Transverse colon (tissue), 4 donors: ENCODE measurements at regions not wholly inside any gene's neighbourhood (a gene's known extent, or its start where the extent isn't known, plus 50 kb on each side); places are given as distances from the start of the nearest gene placed in this dataset.

ENCODE experiments used
- DNase-seq: peaks from one replicate; pipeline ENCODE4 v3.0.0-alpha.2; 2019
- H3K27ac ChIP-seq, 4 donors: fragments of 200-600 bp; sonication (generic); 2 replicates each; pipeline ENCODE4 v1.5.1; 2016 to 2018; ENCODE audit warnings: inconsistent platforms in 4 of 4
- H3K27me3 ChIP-seq: fragments of 200-600 bp; sonication (generic); 2 replicates; pipeline ENCODE4 v1.5.1; 2017; ENCODE audit warnings: inconsistent platforms
- H3K36me3 ChIP-seq, 4 donors: fragments of 200-600 bp; sonication (generic); 2 replicates each; pipeline ENCODE4 v1.5.1; 2017 to 2019; ENCODE audit warnings: inconsistent platforms in 4 of 4
- H3K4me1 ChIP-seq, 4 donors: fragments of 200-600 bp; sonication (generic); 2 replicates each; pipeline ENCODE4 v1.5.1; 2017 to 2020; ENCODE audit warnings: inconsistent platforms in 4 of 4
- H3K4me3 ChIP-seq, 4 donors: fragments of 200-600 bp; sonication (generic); 1 replicate in 1 of 4; 2 replicates in 3 of 4; pipeline versions ENCODE4 v1.5.1 to v1.6.1; 2017 to 2019; ENCODE audit warnings: inconsistent platforms in 4 of 4
- H3K9me3 ChIP-seq, 2 donors: fragments of 200-600 bp; sonication (generic); 2 replicates each; pipeline ENCODE4 v1.5.1; 2017 to 2019; ENCODE audit warnings: inconsistent platforms in 2 of 2
- CTCF ChIP-seq, 5 experiments: fragments of 200-600 bp in 3 of 5; fragments of 450-650 bp in 2 of 5; sonication (generic) in 3 of 5; IDR thresholded peaks; 1 replicate in 2 of 5; 2 replicates in 3 of 5; pipeline ENCODE4 v1.5.1; 2016 to 2017; ENCODE audit warnings: antibody characterized with exemption in 5 of 5, inconsistent platforms in 3 of 5, mild to moderate bottlenecking in 2 of 5, moderate library complexity in 1 of 5
- EP300 ChIP-seq: sonication (generic); formaldehyde crosslinking; IDR thresholded peaks from one replicate; pipeline ENCODE4 v1.6.1; 2017; ENCODE audit warnings: antibody characterized with exemption, low read depth
- POLR2A ChIP-seq: fragments of 450-650 bp; IDR thresholded peaks from one replicate; pipeline ENCODE4 v1.6.1; 2016; ENCODE audit warnings: antibody characterized with exemption, mild to moderate bottlenecking, moderate library complexity
- POLR2AphosphoS5 ChIP-seq, 3 donors: sonication (generic); formaldehyde crosslinking; IDR thresholded peaks; one replicate each; pipeline ENCODE4 v1.6.1; 2016; ENCODE audit warnings: antibody characterized with exemption in 3 of 3
- WGBS, 2 donors: methylation state at CpG; one replicate each; pipeline ENCODE4 v1.1.5; 2018; ENCODE audit warnings: low coverage in 1 of 2; 5-methylcytosine and 5-hydroxymethylcytosine counted together
- in situ Hi-C, 4 donors: fragments of 200-750 bp; cut with MboI; loops; one replicate each; pipeline versions ENCODE4 v1.15.0 to v1.15.1; 2017; ENCODE audit warnings: low sequenced_read_pairs in 3 of 4, low pct_ligation_motif_present in 1 of 4, low pct_unique_long_range_greater_than_20kb in 1 of 4
- intact Hi-C: fragments of 100-400 bp; cut with DNase I; formaldehyde crosslinking; loops from one replicate; pipeline ENCODE4 v1.15.1; 2023; ENCODE audit warnings: low total_unique reads

DNA sequence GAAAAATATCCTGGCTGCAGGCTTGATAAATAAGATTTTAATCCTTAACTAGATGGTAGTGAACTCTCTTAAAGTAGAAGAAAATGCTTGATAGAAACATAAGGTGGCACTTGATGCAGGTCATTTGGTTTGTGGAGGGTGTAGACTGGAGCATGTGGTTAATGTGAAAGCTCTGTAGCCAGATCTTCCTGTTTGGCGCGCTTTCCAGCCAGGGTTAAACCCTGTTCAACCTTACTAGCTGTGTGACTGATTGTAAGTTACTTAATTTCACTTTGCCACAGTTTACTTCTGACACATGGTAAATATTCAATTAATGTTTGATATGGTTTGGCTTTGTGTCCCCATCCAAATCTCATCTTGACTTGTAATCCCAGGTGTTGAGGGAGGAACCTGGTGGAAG is 394.0 kb downstream of the REEP3 start:
- Histone ChIP-seq H3K9me3 (no peaks in the 10 kb centered on the region), H3K4me1 (no peaks in the 10 kb centered on the region), H3K36me3 (no peaks in the 10 kb centered on the region), H3K27me3 (no peaks in the 10 kb centered on the region), H3K4me3 (no peak overlapping the region), H3K27ac (no peak overlapping the region)
- WGBS, 2 donors: 95% methylated on average over 2 of the region's 2 CpGs
- no peak for TF ChIP-seq CTCF (IDR thresholded peaks at IDR 0.05)
- TF ChIP-seq POLR2A: no peak
- TF ChIP-seq EP300: no peak
- no peak for TF ChIP-seq POLR2AphosphoS5 (IDR thresholded peaks at IDR 0.05)
- intact Hi-C loops (no loop called here), in situ Hi-C loops (no loop called here)
- DNase-seq: no peak

DNA sequence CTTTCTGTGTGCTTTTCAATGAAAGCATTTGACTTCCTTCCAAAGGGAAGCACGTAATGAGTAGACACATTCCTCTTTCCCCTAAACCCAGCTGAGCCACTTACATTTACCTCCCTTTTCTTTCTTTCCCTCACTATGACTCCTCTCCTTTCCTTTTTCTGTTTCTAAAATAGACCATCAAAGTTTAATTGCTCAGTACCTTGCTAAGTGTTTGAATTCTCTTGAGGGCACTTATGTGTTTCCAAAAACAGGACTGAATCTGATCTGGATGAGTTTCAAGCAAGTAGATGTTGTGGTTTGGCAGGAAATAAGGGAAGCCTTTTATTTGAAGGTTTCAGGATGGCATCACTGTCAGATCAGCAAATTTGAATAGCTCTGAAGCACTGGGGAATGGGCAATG is 396.2 kb downstream of the REEP3 start:
- H3K27me3 ChIP-seq: no peaks in the 10 kb centered on the region
- in situ Hi-C loops (no loop called here), intact Hi-C loops (no loop called here)
- no peak overlapping the region for H3K27ac ChIP-seq
- no peak for DNase-seq
- WGBS, 2 donors: 0 to 70% methylated on average over 1 of the region's 1 CpG
- no peak overlapping the region for H3K4me3 ChIP-seq
- H3K36me3 ChIP-seq: no peaks in the 10 kb centered on the region
- H3K4me1 ChIP-seq: no peaks in the 10 kb centered on the region
- TF ChIP-seq EP300 (no peak), POLR2AphosphoS5 (IDR thresholded peaks at IDR 0.05) (no peak), CTCF (IDR thresholded peaks at IDR 0.05) (no peak), POLR2A (no peak)
- H3K9me3 ChIP-seq: no peaks in the 10 kb centered on the region

GRCh38 chr10:63919575-63920279 is 398.5 kb downstream of the REEP3 start:
- Histone ChIP-seq H3K27me3 (no peaks in the 10 kb centered on the region), H3K4me1 (no peaks in the 10 kb centered on the region), H3K27ac (no peak overlapping the region), H3K4me3 (no peak overlapping the region), H3K36me3 (no peaks in the 10 kb centered on the region), H3K9me3 (no peaks in the 10 kb centered on the region)
- TF ChIP-seq EP300 (no peak), CTCF (IDR thresholded peaks at IDR 0.05) (no peak), POLR2A (no peak), POLR2AphosphoS5 (IDR thresholded peaks at IDR 0.05) (no peak)
- in situ Hi-C loops (no loop called here), intact Hi-C loops (no loop called here)
- 76 to 87% methylated on average over 3 to 6 of the region's 6 CpGs for WGBS, 2 donors
- DNase-seq: no peak

- DNase-seq: no peak
- in situ Hi-C loops: no loop called here
These were observed 399.7 kb downstream of the REEP3 start for GRCh38 chr10:63920926-63921325.

More at GRCh38 chr10:63920926-63921325, 399.7 kb downstream of the REEP3 start:
- Histone ChIP-seq H3K27me3 (no peaks in the 10 kb centered on the region), H3K36me3 (no peaks in the 10 kb centered on the region), H3K9me3 (no peaks in the 10 kb centered on the region), H3K27ac (no peak overlapping the region), H3K4me3 (no peak overlapping the region), H3K4me1 (no peaks in the 10 kb centered on the region)
- intact Hi-C loops: no loop called here
- 17 to 53% methylated on average over 2 of the region's 2 CpGs for WGBS, 2 donors
- no peak for TF ChIP-seq CTCF (IDR thresholded peaks at IDR 0.05)
- TF ChIP-seq EP300: no peak
